HepG2 (cell line): ENCODE measurements at regions not wholly inside any gene's neighbourhood (a gene's known extent, or its start where the extent isn't known, plus 50 kb on each side); places are given as distances from the start of the nearest gene placed in this dataset.

ENCODE experiments used
- ATAC-seq: fragments of 200-7000 bp; cut with Tn5 transposase; 3 replicates; pipeline ENCODE4 v1.9.1; 2020; ENCODE audit warnings: mild to moderate bottlenecking, moderate library complexity
- BruUV-seq: library from RNA; stranded (reverse); fragments of 400-500 nt; replicated peaks from 2 replicates; lab custom pipeline; 2021; lab: Mats Ljungman, UMichigan
- CTCF ChIA-PET: fragments of 300-600 bp; formaldehyde crosslinking; extraction: SDS; loops from one replicate; lab custom pipeline; 2021; ENCODE audit warnings: low total read pairs, inconsistent platforms, low intra/inter-chr PET ratio; lab: Yijun Ruan, JAX
- POLR2A ChIA-PET: fragments of 350-600 bp; sonication (Branson Sonifier 250); formaldehyde crosslinking; loops from one replicate; lab custom pipeline; 2020; ENCODE audit warnings: antibody characterized with exemption, inconsistent platforms; lab: Yijun Ruan, JAX
- DNase-seq: peaks from one replicate; pipeline ENCODE4 v3.0.0-alpha.2; 2015; ENCODE audit warnings: low spot score
- FAIRE-seq: peaks from 3 replicates; lab custom pipeline; 2011; peaks lifted over from hg19 to GRCh38; lab: Jason Lieb, UNC
- H2AFZ ChIP-seq: one replicate; pipeline ENCODE4 v1.6.1; 2011; ENCODE audit warnings: low read length, inconsistent platforms
- H3K27ac ChIP-seq: fragments of 300-600 bp; 3 replicates; pipeline ENCODE4 v1.8.0; 2011; ENCODE audit warnings: mixed run types, mild to moderate bottlenecking, mixed read lengths, low read length, inconsistent platforms; ENCODE audit not compliant: insufficient read depth; ENCODE audit errors: extremely low read length
- H3K27me3 ChIP-seq, 2 experiments: fragments of 200-600 bp in 1 of 2; 2 replicates in 1 of 2; 3 replicates in 1 of 2; pipeline versions ENCODE4 v1.6.0 to v1.8.0; 2011; ENCODE audit warnings: low read length in 2 of 2, mild to moderate bottlenecking in 2 of 2, moderate library complexity in 2 of 2, inconsistent platforms in 1 of 2; ENCODE audit not compliant: insufficient read depth in 2 of 2, control insufficient read depth in 1 of 2
- H3K36me3 ChIP-seq, 2 experiments: fragments of 200-600 bp in 1 of 2; replicated peaks in 1 of 2; 2 replicates in 1 of 2; 3 replicates in 1 of 2; pipeline versions ENCODE4 v1.5.1 to v1.8.0; 2011; ENCODE audit warnings: low read length in 2 of 2, inconsistent platforms in 1 of 2; ENCODE audit not compliant: insufficient read depth in 2 of 2, control insufficient read depth in 1 of 2
- H3K4me1 ChIP-seq: 2 replicates; pipeline ENCODE4 v1.5.1; 2012; ENCODE audit warnings: low read length, inconsistent platforms; ENCODE audit not compliant: insufficient read depth
- H3K4me2 ChIP-seq: 2 replicates; pipeline ENCODE4 v1.6.0; 2011; ENCODE audit warnings: low read depth, low read length, inconsistent platforms
- H3K4me3 ChIP-seq, 3 experiments: fragments of 200-600 bp in 1 of 3; sonication (generic), shearing (Covaris generic) in 1 of 3; replicated peaks in 1 of 3; 2 replicates each; pipeline ENCODE4 v1.5.1; 2011 to 2016; ENCODE audit warnings: low read length in 3 of 3, inconsistent platforms in 2 of 3, low read depth in 2 of 3, mild to moderate bottlenecking in 2 of 3, control low read depth in 1 of 3, mixed read lengths in 1 of 3; ENCODE audit not compliant: insufficient read depth in 1 of 3
- H3K79me2 ChIP-seq: one replicate; pipeline ENCODE4 v1.6.1; 2011; ENCODE audit warnings: low read length, inconsistent platforms; ENCODE audit not compliant: insufficient read depth
- H3K9ac ChIP-seq: 2 replicates; pipeline ENCODE4 v1.6.0; 2011; ENCODE audit warnings: mild to moderate bottlenecking, low read depth, low read length, inconsistent platforms; ENCODE audit not compliant: insufficient read depth
- H3K9me3 ChIP-seq: 2 replicates; pipeline ENCODE4 v1.5.1; 2012; ENCODE audit warnings: mild to moderate bottlenecking, low read length
- H4K20me1 ChIP-seq: 2 replicates; pipeline ENCODE4 v1.6.0; 2011; ENCODE audit warnings: inconsistent platforms, mild to moderate bottlenecking, low read length, moderate library complexity; ENCODE audit not compliant: insufficient read depth
- CBX2 ChIP-seq, 2 experiments: fragments of 200-600 bp in 1 of 2; sonication (generic); formaldehyde crosslinking in 1 of 2; IDR thresholded peaks; 2 replicates each; pipeline versions ENCODE4 v1.7.0 to v1.8.1; 2018 to 2022; ENCODE audit warnings: low read depth in 2 of 2, low read length in 1 of 2, mild to moderate bottlenecking in 1 of 2, missing genetic modification reagents in 1 of 2
- MXD4 ChIP-seq: IDR thresholded peaks from 2 replicates; pipeline ENCODE4 v1.6.1; 2016; ENCODE audit warnings: mild to moderate bottlenecking, missing biosample characterization, missing genetic modification reagents
- NFYB ChIP-seq: sonication (generic); formaldehyde crosslinking; IDR thresholded peaks from 2 replicates; pipeline ENCODE4 v1.4.0; 2020; ENCODE audit warnings: missing genetic modification reagents
- SOX13 ChIP-seq, 3 experiments: fragments of 450-650 bp in 1 of 3; sonication (generic) in 1 of 3; formaldehyde crosslinking in 1 of 3; IDR thresholded peaks in 2 of 3; conservative IDR thresholded peaks in 1 of 3; 2 replicates each; pipeline versions ENCODE4 v1.5.0 to v1.6.1; 2016 to 2020; ENCODE audit warnings: antibody characterized with exemption in 1 of 3, mild to moderate bottlenecking in 1 of 3, missing compliant biosample characterization in 1 of 3, missing genetic modification reagents in 1 of 3, moderate library complexity in 1 of 3
- SRF ChIP-seq: IDR thresholded peaks from 2 replicates; pipeline ENCODE4 v1.6.1; 2011; ENCODE audit warnings: mild to moderate bottlenecking, low read depth, low read length, moderate library complexity
- STAT6 ChIP-seq: sonication (generic); formaldehyde crosslinking; IDR thresholded peaks from 2 replicates; pipeline ENCODE4 v1.4.0; 2020; ENCODE audit warnings: missing genetic modification reagents, mild to moderate bottlenecking, borderline replicate concordance
- SYNCRIP ChIP-seq: fragments of 200-400 bp; formaldehyde crosslinking; IDR thresholded peaks from 2 replicates; pipeline ENCODE4 v1.6.1; 2018; ENCODE audit warnings: mild to moderate bottlenecking, low read depth, low read length; ENCODE audit not compliant: insufficient read depth
- ZEB1 ChIP-seq: IDR thresholded peaks from 2 replicates; pipeline ENCODE4 v1.6.1; 2012; ENCODE audit warnings: mild to moderate bottlenecking, low read depth, inconsistent platforms; ENCODE audit not compliant: insufficient replicate concordance
- ZNF350 ChIP-seq: sonication (generic); formaldehyde crosslinking; IDR thresholded peaks from 2 replicates; pipeline ENCODE4 v1.4.0; 2020; ENCODE audit warnings: mild to moderate bottlenecking, low read depth, missing genetic modification reagents, borderline replicate concordance
- ZNF354B ChIP-seq: sonication (generic); formaldehyde crosslinking; IDR thresholded peaks from 2 replicates; pipeline ENCODE4 v1.8.0; 2022; ENCODE audit warnings: mild to moderate bottlenecking, missing genetic modification reagents
- ZNF431 ChIP-seq: sonication (generic); formaldehyde crosslinking; IDR thresholded peaks from 2 replicates; pipeline ENCODE4 v1.9.0; 2022; ENCODE audit warnings: missing genetic modification reagents, low read depth, mild to moderate bottlenecking, borderline replicate concordance
- ZNF451 ChIP-seq: sonication (generic); formaldehyde crosslinking; IDR thresholded peaks from 2 replicates; pipeline ENCODE4 v1.5.0; 2020; ENCODE audit warnings: mild to moderate bottlenecking, missing genetic modification reagents
- ZNF780A ChIP-seq: sonication (generic); formaldehyde crosslinking; IDR thresholded peaks from 2 replicates; pipeline ENCODE4 v1.8.0; 2022; ENCODE audit warnings: mild to moderate bottlenecking, missing genetic modification reagents, moderate library complexity
- WGBS: methylation state at CpG from one replicate; pipeline ENCODE4 v1.1.6; 2017; ENCODE audit warnings: low lambda C conversion rate; 5-methylcytosine and 5-hydroxymethylcytosine counted together
- in situ Hi-C: cut with HindIII; loops from 2 replicates; pipeline ENCODE4 v1.10.0; 2017; ENCODE audit warnings: low pct_unique_long_range_greater_than_20kb; ENCODE audit not compliant: extremely low pct_ligation_motif_present
- intact Hi-C: fragments of 100-400 bp; cut with micrococcal nuclease; formaldehyde crosslinking; loops from one replicate; pipeline ENCODE4 v1.10.0; 2022; ENCODE audit not compliant: unreplicated experiment
- TF ChIP-seq, protein P1 (sequence below): IDR thresholded peaks from 2 replicates; pipeline ENCODE4 v1.6.1; 2016; ENCODE audit warnings: mild to moderate bottlenecking, missing biosample characterization, missing genetic modification reagents

DNA sequence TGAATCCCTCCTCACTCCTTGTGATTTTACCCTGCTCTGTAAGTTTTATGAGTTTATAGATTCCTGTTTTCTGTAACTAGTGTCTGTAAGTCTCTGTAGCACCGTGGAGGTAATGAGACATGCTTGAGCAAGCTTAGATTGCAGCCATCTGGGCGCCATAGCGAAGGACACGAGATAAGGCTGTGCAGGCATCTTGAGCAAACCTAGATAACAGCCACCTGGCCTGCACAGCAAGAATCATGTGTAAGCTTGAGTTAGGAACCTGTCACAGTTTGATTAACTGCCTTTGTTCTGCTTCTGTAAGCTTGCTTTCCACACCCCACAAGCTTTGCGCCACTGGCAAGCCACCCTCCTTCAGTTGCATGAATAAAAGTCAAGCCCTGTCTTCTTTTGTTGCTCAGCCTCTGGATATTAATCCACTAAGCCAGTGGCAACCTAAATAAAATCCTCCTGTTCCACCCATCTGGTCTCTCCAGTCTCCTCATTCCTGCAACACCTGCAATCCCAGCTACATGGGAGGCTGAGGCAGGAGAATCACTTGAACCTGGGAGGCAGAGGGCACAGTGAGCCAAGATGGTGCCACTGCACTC lies 270.6 kb upstream of the RGPD4 start:
- no peak for TF ChIP-seq SOX13 (IDR thresholded peaks at IDR 0.05)
- no peak for TF ChIP-seq SOX13 (CRISPR knock-in tag; conservative IDR thresholded peaks at IDR 0.05 in 1 of 2, IDR thresholded peaks at IDR 0.05 in 1 of 2)
- no peak for TF ChIP-seq MXD4 (CRISPR knock-in tag)
- TF ChIP-seq ZNF354B: no peak
- no peak for TF ChIP-seq STAT6 (CRISPR knock-in tag)
- TF ChIP-seq, protein P1, sequence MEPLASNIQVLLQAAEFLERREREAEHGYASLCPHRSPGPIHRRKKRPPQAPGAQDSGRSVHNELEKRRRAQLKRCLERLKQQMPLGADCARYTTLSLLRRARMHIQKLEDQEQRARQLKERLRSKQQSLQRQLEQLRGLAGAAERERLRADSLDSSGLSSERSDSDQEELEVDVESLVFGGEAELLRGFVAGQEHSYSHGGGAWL (CRISPR knock-in tag): no peak
- no peak for TF ChIP-seq ZNF451 (CRISPR knock-in tag)
- no peak for TF ChIP-seq CBX2 (IDR thresholded peaks at IDR 0.05; ENCODE audit: low read depth, low read length)
- TF ChIP-seq CBX2 (CRISPR knock-in tag; IDR thresholded peaks at IDR 0.05; ENCODE audit: low read depth): no peak
- no peak for TF ChIP-seq SRF
- no peak for TF ChIP-seq ZNF350
- no peak for TF ChIP-seq SYNCRIP
- TF ChIP-seq ZNF780A: no peak
- no peak for TF ChIP-seq ZNF431
- no peak for TF ChIP-seq ZEB1
- TF ChIP-seq NFYB: no peak
- FAIRE-seq: no peak
- BruUV-seq: no TSS peak
- H3K9ac ChIP-seq: no peak overlapping the region
- H4K20me1 ChIP-seq: no peaks in the 10 kb centered on the region
- H3K9me3 ChIP-seq: peaks cover 75% of the 10 kb centered on the region
- intact Hi-C loops (no loop called here), in situ Hi-C loops (no loop called here)
- ChIA-PET CTCF (no interaction called here), POLR2A (no interaction called here)
- no peaks in the 10 kb centered on the region for H3K4me1 ChIP-seq
- no peak overlapping the region for H3K4me3 ChIP-seq
- H3K36me3 ChIP-seq: no peaks in the 10 kb centered on the region
- no peak overlapping the region for H2AFZ ChIP-seq
- no peak for ATAC-seq
- WGBS: 4% methylated on average over 5 of the region's 5 CpGs
- H3K79me2 ChIP-seq: no peaks in the 10 kb centered on the region
- no peak for DNase-seq
- H3K27ac ChIP-seq: no peak overlapping the region
- no peaks in the 10 kb centered on the region for H3K27me3 ChIP-seq
- H3K4me2 ChIP-seq: no peak overlapping the region
